NCI-H146 treated with DMSO at 0.1 percent for 48 hours (cell line): ENCODE measurements at regions not wholly inside any gene's neighbourhood (a gene's known extent, or its start where the extent isn't known, plus 50 kb on each side); places are given as distances from the start of the nearest gene placed in this dataset.

Experiments used
- DNase-seq: peaks from one replicate; lab custom pipeline; 2025; ENCODE audit not compliant: unreplicated experiment; lab: John Stamatoyannopoulos, UW

- no peak for DNase-seq
Observed at GRCh38 chr2:42882756-42883155, 90.4 kb upstream of the HAAO start.

GRCh38 chr2:42881732-42882131 is 89.3 kb upstream of the HAAO start:
- DNase-seq: no peak

- no peak for DNase-seq
Observed at GRCh38 chr2:42880738-42881690, 88.6 kb upstream of the HAAO start.

- no peak for DNase-seq
Observed at GRCh38 chr2:42879913-42880737, 87.7 kb upstream of the HAAO start.

GRCh38 chr2:42879121-42879705 is 86.8 kb upstream of the HAAO start:
- DNase-seq: no peak

GRCh38 chr2:42878581-42878980 is 86.2 kb upstream of the HAAO start:
- no peak for DNase-seq

GRCh38 chr2:42877936-42878335 is 85.6 kb upstream of the HAAO start:
- DNase-seq: no peak

- no peak for DNase-seq
Observed at GRCh38 chr2:42877511-42877910, 85.1 kb upstream of the HAAO start.

- DNase-seq: no peak
Observed at GRCh38 chr2:42876326-42876751, 84.0 kb upstream of the HAAO start.

- DNase-seq: no peak
Observed at GRCh38 chr2:42875880-42876279, 83.5 kb upstream of the HAAO start.

GRCh38 chr2:42874949-42875801 is 82.8 kb upstream of the HAAO start:
- DNase-seq: no peak

GRCh38 chr2:42872721-42873120 is 80.3 kb upstream of the HAAO start:
- DNase-seq: no peak

GRCh38 chr2:42871372-42871771 is 79.0 kb upstream of the HAAO start:
- DNase-seq: no peak

- DNase-seq: no peak
Observed at GRCh38 chr2:42868874-42869273, 76.5 kb upstream of the HAAO start.

- no peak for DNase-seq
Observed at GRCh38 chr2:42868096-42868495, 75.7 kb upstream of the HAAO start.

GRCh38 chr2:42867093-42868065 is 75.0 kb upstream of the HAAO start:
- no peak for DNase-seq

GRCh38 chr2:42865884-42866881 is 73.8 kb upstream of the HAAO start:
- no peak for DNase-seq

- no peak for DNase-seq
Observed at GRCh38 chr2:42864641-42865280, 72.4 kb upstream of the HAAO start.
